GM20000 (cell line): ENCODE measurements at regions not wholly inside any gene's neighbourhood (a gene's known extent, or its start where the extent isn't known, plus 50 kb on each side); places are given as distances from the start of the nearest gene placed in this dataset.

Experiments
- DNase-seq: peaks from one replicate; pipeline ENCODE4 v3.0.0; 2012; ENCODE audit warnings: low spot score
- CTCF ChIP-seq: IDR thresholded peaks from 2 replicates; pipeline ENCODE4 v1.5.1; 2012; ENCODE audit warnings: mild to moderate bottlenecking, control low read depth; ENCODE audit errors: extremely low read depth, missing control alignments

- no peak for TF ChIP-seq CTCF
- no peak for DNase-seq
These were observed 617.9 kb upstream of the POT1 start for GRCh38 chr7:125547505-125547904.

GRCh38 chr7:125530553-125530952 lies 600.9 kb upstream of the POT1 start:
- no peak for TF ChIP-seq CTCF
- DNase-seq = no peak

- DNase-seq = no peak
- no peak for TF ChIP-seq CTCF
These were observed 599.6 kb upstream of the POT1 start for GRCh38 chr7:125529249-125529648.

DNA sequence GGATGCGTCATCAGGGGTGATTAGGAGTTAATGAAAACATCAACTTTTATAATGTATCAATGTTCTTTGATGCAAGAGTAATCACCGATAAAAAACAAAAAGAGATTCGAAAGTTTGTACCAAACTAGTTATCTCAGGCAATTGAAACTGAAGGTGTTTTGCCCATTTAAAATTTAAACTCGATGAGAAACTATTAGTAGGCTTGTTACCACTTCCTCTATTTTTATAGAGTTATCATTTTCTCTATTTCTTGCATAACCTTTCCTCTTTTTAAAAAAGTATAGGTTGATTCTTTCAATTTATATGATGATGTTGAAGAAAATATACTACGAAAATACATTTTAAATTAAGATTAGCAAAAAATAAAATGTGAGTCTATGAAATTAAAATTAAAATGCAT lies 597.3 kb upstream of the POT1 start:
- TF ChIP-seq CTCF = no peak
- DNase-seq = no peak

DNA sequence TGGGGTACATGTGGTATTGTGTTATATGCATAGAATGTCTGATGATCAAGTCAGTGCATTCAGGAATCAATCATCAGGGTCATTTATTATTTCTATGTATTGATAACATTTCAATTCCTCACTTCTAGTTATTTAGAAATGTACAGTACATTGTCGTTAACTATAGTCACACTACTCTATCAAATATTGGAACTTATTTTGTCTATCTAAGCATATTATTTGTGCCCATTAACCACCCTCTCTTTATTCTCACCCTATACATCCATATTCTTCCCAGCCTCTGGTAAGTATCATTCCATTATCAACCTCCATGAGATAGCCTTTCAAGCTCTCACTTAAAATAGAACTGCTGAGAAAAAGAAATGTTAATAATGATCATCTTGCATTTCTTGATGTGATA lies 596.5 kb upstream of the POT1 start:
- no peak for TF ChIP-seq CTCF

DNA sequence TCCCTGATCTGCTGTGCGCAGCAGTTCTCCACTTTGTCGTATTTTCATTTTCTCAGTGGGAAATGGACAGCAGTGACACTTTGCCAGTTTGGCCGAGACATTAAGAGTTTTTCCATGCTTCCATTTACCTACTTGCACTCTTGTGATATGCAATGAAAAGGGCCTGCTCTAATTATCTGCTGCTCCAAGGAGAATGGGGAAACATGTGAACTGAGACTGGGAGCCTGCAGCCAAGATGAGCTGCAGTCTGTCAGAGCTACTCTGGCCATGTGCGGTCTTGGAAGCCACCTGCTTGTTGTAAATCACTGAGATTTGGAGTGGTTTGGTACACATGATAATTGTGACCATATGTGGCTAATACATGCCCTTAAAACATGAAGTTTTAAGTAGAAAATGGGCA lies 586.6 kb upstream of the POT1 start:
- TF ChIP-seq CTCF = no peak
- no peak for DNase-seq

More for the DNA sequence above, 596.5 kb upstream of the POT1 start:
- DNase-seq = no peak

- no peak for DNase-seq
- TF ChIP-seq CTCF = no peak
These were observed 582.7 kb upstream of the POT1 start for GRCh38 chr7:125512373-125512772.

GRCh38 chr7:125511310-125511709 lies 581.7 kb upstream of the POT1 start:
- no peak for DNase-seq
- no peak for TF ChIP-seq CTCF
